ENCODE measurements at regions not wholly inside any gene's neighbourhood (a gene's known extent, or its start where the extent isn't known, plus 50 kb on each side); places are given as distances from the start of the nearest gene placed in this dataset.

- Histone ChIP-seq H3K9me3 (ENCODE audit: control insufficient read depth, insufficient read depth, low read depth, low read length) (no peaks in the 10 kb centered on the region), H3K4me1 (ENCODE audit: control insufficient read depth, insufficient read depth, low read length) (no peaks in the 10 kb centered on the region), H3K27ac (ENCODE audit: extremely low read depth, low read depth, low read length) (no peak overlapping the region), H3K36me3 (ENCODE audit: control insufficient read depth in 2 of 2, insufficient read depth in 1 of 2, low read length in 2 of 2) (no peaks in the 10 kb centered on the region), H3K4me3 (ENCODE audit: low read depth, low read length) (no peak overlapping the region)
- ChIA-PET POLR2A (interaction anchor here (1.8 kb wide), 1 partner anchor 16 kb away, joined by 4 read pairs; no protein-coding TSS in a partner anchor), CTCF (interaction anchor here (1.2 kb wide), 1 partner anchor 9 kb away, joined by 4 read pairs; no protein-coding TSS in a partner anchor)
- peak; percentile 98 for TF ChIP-seq ZXDB (tag by site-specific recombination; IDR thresholded peaks at IDR 0.05)
- TF ChIP-seq ZNF621 (tag by site-specific recombination; IDR thresholded peaks at IDR 0.05): no peak
- no peak for TF ChIP-seq ZNF433 (tag by site-specific recombination; IDR thresholded peaks at IDR 0.05; ENCODE audit: low read depth)
- no peak for TF ChIP-seq MYNN (tag by site-specific recombination; IDR thresholded peaks at IDR 0.05; ENCODE audit: borderline replicate concordance)
- no peak for TF ChIP-seq ZNF837 (tag by site-specific recombination; IDR thresholded peaks at IDR 0.05)
- peak; percentile 88 for TF ChIP-seq ZSCAN23 (tag by site-specific recombination; IDR thresholded peaks at IDR 0.05)
- TF ChIP-seq ZNF121 (tag by site-specific recombination; IDR thresholded peaks at IDR 0.05): no peak
- TF ChIP-seq ZBTB26 (tag by site-specific recombination; optimal IDR thresholded peaks at IDR 0.05): no peak
- peak; percentile 24; the same call in 1 of the 2 replicates for TF ChIP-seq ZNF654 (tag by site-specific recombination; IDR thresholded peaks at IDR 0.05; ENCODE audit: low read depth)
- peak; percentile 81 for TF ChIP-seq SCRT2 (tag by site-specific recombination; IDR thresholded peaks at IDR 0.05)
- peak; percentile 78; the same call in 1 of the 2 replicates for TF ChIP-seq KLF7 (tag by site-specific recombination; IDR thresholded peaks at IDR 0.05; ENCODE audit: borderline replicate concordance)
- TF ChIP-seq ZNF416 (tag by site-specific recombination; IDR thresholded peaks at IDR 0.05): no peak
- peak; percentile 9; the same call in 1 of the 2 replicates for TF ChIP-seq ZNF426 (tag by site-specific recombination; IDR thresholded peaks at IDR 0.05)
- TF ChIP-seq INSM2 (tag by site-specific recombination; IDR thresholded peaks at IDR 0.05): peak; percentile 87
- 0 out of 2 replicates have a peak, but pooled peaks have one; percentile 35 for TF ChIP-seq ZNF404 (tag by site-specific recombination; IDR thresholded peaks at IDR 0.05)
- TF ChIP-seq ZNF37A (tag by site-specific recombination; IDR thresholded peaks at IDR 0.05): no peak
- TF ChIP-seq BCL6B (tag by site-specific recombination; IDR thresholded peaks at IDR 0.05): peak; percentile 93
- no peak; the same call in 1 of the 2 replicates for TF ChIP-seq ZNF214 (tag by site-specific recombination; IDR thresholded peaks at IDR 0.05; ENCODE audit: borderline replicate concordance)
- TF ChIP-seq ZNF16 (tag by site-specific recombination; IDR thresholded peaks at IDR 0.05; ENCODE audit: low read depth): no peak
- TF ChIP-seq KLF8 (tag by site-specific recombination; IDR thresholded peaks at IDR 0.05): peak; percentile 94
- TF ChIP-seq ZNF366 (tag by site-specific recombination; conservative IDR thresholded peaks at IDR 0.05): peak; percentile 95
- no peak for TF ChIP-seq ZBTB1 (tag by site-specific recombination; IDR thresholded peaks at IDR 0.05)
- no peak for TF ChIP-seq KLF16 (tag by site-specific recombination; IDR thresholded peaks at IDR 0.05)
- TF ChIP-seq ZNF747 (tag by site-specific recombination; IDR thresholded peaks at IDR 0.05): no peak
- TF ChIP-seq OSR2 (tag by site-specific recombination; IDR thresholded peaks at IDR 0.05): peak; percentile 98
- TF ChIP-seq PRDM1 (tag by site-specific recombination; IDR thresholded peaks at IDR 0.05): no peak
- TF ChIP-seq SP3 (tag by site-specific recombination; IDR thresholded peaks at IDR 0.05): no peak
- TF ChIP-seq ZNF394 (tag by site-specific recombination; IDR thresholded peaks at IDR 0.05; ENCODE audit: borderline replicate concordance): peak; percentile 84
- no peak for TF ChIP-seq KLF17 (tag by site-specific recombination; IDR thresholded peaks at IDR 0.05)
- peak; percentile 86; the same call in 1 of the 2 replicates for TF ChIP-seq ZNF24 (tag by site-specific recombination; IDR thresholded peaks at IDR 0.05)
- TF ChIP-seq ZNF202 (tag by site-specific recombination; IDR thresholded peaks at IDR 0.05; ENCODE audit: borderline replicate concordance): no peak
- peak; percentile 93 for TF ChIP-seq ZNF174 (tag by site-specific recombination; IDR thresholded peaks at IDR 0.05)
- TF ChIP-seq GFI1B (tag by site-specific recombination; IDR thresholded peaks at IDR 0.05): peak; percentile 98
- no peak for TF ChIP-seq ZFP37 (tag by site-specific recombination; IDR thresholded peaks at IDR 0.05)
- TF ChIP-seq YY2 (tag by site-specific recombination; IDR thresholded peaks at IDR 0.05): peak; percentile 47; the same call in 1 of the 2 replicates
- no peak for TF ChIP-seq ZNF266 (tag by site-specific recombination; IDR thresholded peaks at IDR 0.05; ENCODE audit: low read depth)
These were observed 279.1 kb downstream of the FGF9 start for GRCh38 chr13:21949818-21950429.
